Stomach (tissue), 8 donors: ENCODE measurements at regions not wholly inside any gene's neighbourhood (a gene's known extent, or its start where the extent isn't known, plus 50 kb on each side); places are given as distances from the start of the nearest gene placed in this dataset.

Source experiments
- DNase-seq, 2 donors: peaks; one replicate each; pipeline versions ENCODE4 v3.0.0 to v3.0.0-alpha.2; 2013 to 2019
- H3K27ac ChIP-seq, 5 donors: fragments of 200-600 bp in 4 of 5; sonication (generic) in 4 of 5; one replicate each; pipeline ENCODE4 v1.5.1; 2013 to 2019; ENCODE audit warnings: mild to moderate bottlenecking in 1 of 5, moderate library complexity in 1 of 5
- H3K27me3 ChIP-seq, 3 donors: fragments of 200-600 bp; sonication (generic); one replicate each; pipeline ENCODE4 v1.5.1; 2017 to 2019; ENCODE audit warnings: mixed run types in 1 of 3
- H3K36me3 ChIP-seq, 4 donors: fragments of 200-600 bp; sonication (generic); 1 replicate in 3 of 4; 2 replicates in 1 of 4; pipeline ENCODE4 v1.5.1; 2016 to 2019
- H3K4me1 ChIP-seq, 4 donors: fragments of 200-600 bp; sonication (generic); one replicate each; pipeline ENCODE4 v1.5.1; 2016 to 2019
- H3K4me3 ChIP-seq, 4 donors: fragments of 200-600 bp; sonication (generic) in 3 of 4; one replicate each; pipeline ENCODE4 v1.5.1; 2016 to 2019; ENCODE audit warnings: mild to moderate bottlenecking in 1 of 4
- H3K9me3 ChIP-seq, 4 donors: fragments of 200-600 bp; sonication (generic); one replicate each; pipeline ENCODE4 v1.5.1; 2016 to 2019
- CTCF ChIP-seq, 7 experiments: fragments of 450-650 bp in 4 of 7; fragments of 200-600 bp in 3 of 7; sonication (generic) in 3 of 7; IDR thresholded peaks; one replicate each; pipeline ENCODE4 v1.5.1; 2016 to 2019; ENCODE audit warnings: antibody characterized with exemption in 7 of 7, control low read depth in 2 of 7, mild to moderate bottlenecking in 1 of 7
- EP300 ChIP-seq: sonication (generic); formaldehyde crosslinking; IDR thresholded peaks from one replicate; pipeline ENCODE4 v1.6.1; 2017; ENCODE audit warnings: antibody characterized with exemption
- POLR2A ChIP-seq, 4 donors: fragments of 450-650 bp; IDR thresholded peaks; one replicate each; pipeline ENCODE4 v1.6.1; 2016; ENCODE audit warnings: antibody characterized with exemption in 4 of 4, control low read depth in 2 of 4, mild to moderate bottlenecking in 1 of 4, moderate library complexity in 1 of 4
- POLR2AphosphoS5 ChIP-seq, 3 donors: sonication (generic); formaldehyde crosslinking; IDR thresholded peaks; one replicate each; pipeline ENCODE4 v1.6.1; 2016; ENCODE audit warnings: antibody characterized with exemption in 3 of 3
- WGBS, 5 donors: extraction: QIAGEN DNeasy Blood & Tissue Kit in 3 of 5; methylation state at CpG; one replicate each; pipeline versions ENCODE4 v1.1.5 to v1.1.7; 2013 to 2018; 5-methylcytosine and 5-hydroxymethylcytosine counted together
- intact Hi-C: fragments of 100-400 bp; cut with DNase I; formaldehyde crosslinking; loops from one replicate; pipeline ENCODE4 v1.15.1; 2023; ENCODE audit warnings: low total_unique reads
- donor health status: healthy with polysubstance abuse.
- donor health status: Bipolar disorder and iron deficiency.
- donor health status: healthy.

- no peaks in the 10 kb centered on the region for H3K27me3 ChIP-seq
- H3K4me3 ChIP-seq, result no peak overlapping the region
- 83 to 92% (median 88%) methylated on average over 3 of the region's 3 CpGs for WGBS, 5 donors
- no peak for DNase-seq
- H3K27ac ChIP-seq, result no peak overlapping the region
- H3K9me3 ChIP-seq, result no peaks in the 10 kb centered on the region
- TF ChIP-seq POLR2AphosphoS5 (IDR thresholded peaks at IDR 0.05) (no peak), POLR2A (IDR thresholded peaks at IDR 0.05) (no peak), EP300 (no peak), CTCF (IDR thresholded peaks at IDR 0.05) (no peak)
- H3K4me1 ChIP-seq, result peaks cover 0 to 4% (median 0%) of the 10 kb centered on the region in 4 donors
- no peaks in the 10 kb centered on the region for H3K36me3 ChIP-seq
- intact Hi-C loops, result loop anchor here (10.0 kb wide), 1 partner anchor 389 kb away; no protein-coding TSS in a partner anchor
Measured at GRCh38 chr3:87164245-87164644, 62.9 kb upstream of the CHMP2B start.

- Histone ChIP-seq H3K36me3 (no peaks in the 10 kb centered on the region), H3K27ac (no peak overlapping the region), H3K4me3 (no peak overlapping the region), H3K9me3 (no peaks in the 10 kb centered on the region), H3K4me1 (no peaks in the 10 kb centered on the region), H3K27me3 (no peaks in the 10 kb centered on the region)
- intact Hi-C loops, result loop anchor here (10.0 kb wide), 1 partner anchor 387 kb away; no protein-coding TSS in a partner anchor
- TF ChIP-seq EP300, result no peak
- TF ChIP-seq POLR2A (IDR thresholded peaks at IDR 0.05), result no peak
- TF ChIP-seq POLR2AphosphoS5 (IDR thresholded peaks at IDR 0.05), result no peak
- no peak for TF ChIP-seq CTCF (IDR thresholded peaks at IDR 0.05)
- DNase-seq, result no peak
- 36 to 59% (median 41%) methylated on average over 3 of the region's 3 CpGs for WGBS, 5 donors
Measured at GRCh38 chr3:87161851-87162250, 65.3 kb upstream of the CHMP2B start.

GRCh38 chr3:87161417-87161816 is 65.7 kb upstream of the CHMP2B start:
- Histone ChIP-seq H3K9me3 (no peaks in the 10 kb centered on the region), H3K4me3 (no peak overlapping the region), H3K36me3 (no peaks in the 10 kb centered on the region), H3K27ac (no peak overlapping the region), H3K4me1 (no peaks in the 10 kb centered on the region), H3K27me3 (no peaks in the 10 kb centered on the region)
- no peak for DNase-seq
- intact Hi-C loops, result loop anchor here (10.0 kb wide), 1 partner anchor 387 kb away; no protein-coding TSS in a partner anchor
- 9 to 24% (median 19%) methylated on average over 1 of the region's 1 CpG for WGBS, 5 donors
- no peak for TF ChIP-seq CTCF (IDR thresholded peaks at IDR 0.05)
- TF ChIP-seq EP300, result no peak
- TF ChIP-seq POLR2AphosphoS5 (IDR thresholded peaks at IDR 0.05), result no peak
- no peak for TF ChIP-seq POLR2A (IDR thresholded peaks at IDR 0.05)

- intact Hi-C loops, result loop anchor here (10.0 kb wide), 1 partner anchor 386 kb away; no protein-coding TSS in a partner anchor
- H3K27ac ChIP-seq, result no peak overlapping the region
- TF ChIP-seq EP300 (no peak), CTCF (IDR thresholded peaks at IDR 0.05) (no peak), POLR2AphosphoS5 (IDR thresholded peaks at IDR 0.05) (no peak), POLR2A (IDR thresholded peaks at IDR 0.05) (no peak)
- 45 to 58% (median 48%) methylated on average over 3 of the region's 3 CpGs for WGBS, 5 donors
- no peaks in the 10 kb centered on the region for H3K9me3 ChIP-seq
- no peaks in the 10 kb centered on the region for H3K27me3 ChIP-seq
- no peaks in the 10 kb centered on the region for H3K4me1 ChIP-seq
- no peak for DNase-seq
- H3K36me3 ChIP-seq, result no peaks in the 10 kb centered on the region
- no peak overlapping the region for H3K4me3 ChIP-seq
Measured at GRCh38 chr3:87161013-87161412, 66.1 kb upstream of the CHMP2B start.
